IMR-90 (cell line): ENCODE measurements at regions not wholly inside any gene's neighbourhood (a gene's known extent, or its start where the extent isn't known, plus 50 kb on each side); places are given as distances from the start of the nearest gene placed in this dataset.

Experiments used
- ATAC-seq: fragments of 200-7000 bp; cut with Tn5 transposase; 2 replicates; pipeline ENCODE4 v1.9.1; 2020; ENCODE audit warnings: low read depth, mild to moderate bottlenecking, moderate library complexity
- BruUV-seq: library from RNA; stranded (reverse); fragments of 400-500 nt; replicated peaks from 2 replicates; lab custom pipeline; 2021; lab: Mats Ljungman, UMichigan
- CTCF ChIA-PET: fragments of 300-600 bp; formaldehyde crosslinking; extraction: SDS; loops from one replicate; lab custom pipeline; 2021; ENCODE audit warnings: antibody characterized with exemption; lab: Yijun Ruan, JAX
- POLR2A ChIA-PET: fragments of 300-600 bp; sonication (Branson Sonifier 250); formaldehyde crosslinking; loops from one replicate; lab custom pipeline; 2022; ENCODE audit warnings: antibody characterized with exemption; ENCODE audit not compliant: unreplicated experiment; lab: Charles Lee
- DNase-seq: peaks from one replicate; pipeline ENCODE4 v3.0.0; 2013
- H2AFZ ChIP-seq: replicated peaks from 2 replicates; pipeline ENCODE3; 2013; ENCODE audit warnings: low read length, mild to moderate bottlenecking; ENCODE audit not compliant: poor library complexity
- H2AK5ac ChIP-seq: 2 replicates; pipeline ENCODE4 v1.6.1; 2013; ENCODE audit warnings: low read depth, low read length, inconsistent platforms
- H2AK9ac ChIP-seq: replicated peaks from 2 replicates; pipeline ENCODE3; 2013; ENCODE audit warnings: mild to moderate bottlenecking, low read depth, low read length, moderate library complexity; ENCODE audit not compliant: poor library complexity
- H2BK120ac ChIP-seq: 2 replicates; pipeline ENCODE4 v1.6.1; 2013; ENCODE audit warnings: low read depth, low read length, inconsistent platforms
- H2BK15ac ChIP-seq: 3 replicates; pipeline ENCODE4 v1.6.1; 2013; ENCODE audit warnings: low read depth, low read length, inconsistent platforms
- H2BK20ac ChIP-seq: 2 replicates; pipeline ENCODE4 v1.6.1; 2013; ENCODE audit warnings: low read depth, mild to moderate bottlenecking, inconsistent platforms, low read length, moderate library complexity
- H2BK5ac ChIP-seq: 2 replicates; pipeline ENCODE4 v1.6.1; 2013; ENCODE audit warnings: mild to moderate bottlenecking, low read depth, low read length, inconsistent platforms; ENCODE audit not compliant: poor library complexity, severe bottlenecking
- H3K14ac ChIP-seq: replicated peaks from 2 replicates; pipeline ENCODE4 v1.6.1; 2013; ENCODE audit warnings: low read depth, low read length, inconsistent platforms
- H3K18ac ChIP-seq: 2 replicates; pipeline ENCODE4 v1.6.1; 2013; ENCODE audit warnings: low read depth, low read length, control low read depth
- H3K23ac ChIP-seq: 2 replicates; pipeline ENCODE4 v1.6.1; 2013; ENCODE audit warnings: low read depth, low read length, inconsistent platforms
- H3K27ac ChIP-seq: 2 replicates; pipeline ENCODE4 v1.5.1; 2013; ENCODE audit warnings: mild to moderate bottlenecking, control low read depth, low read length; ENCODE audit not compliant: insufficient read depth
- H3K27me3 ChIP-seq: 2 replicates; pipeline ENCODE4 v1.6.1; 2013; ENCODE audit warnings: low read length; ENCODE audit not compliant: control insufficient read depth, insufficient read depth
- H3K36me3 ChIP-seq: 2 replicates; pipeline ENCODE4 v1.6.1; 2013; ENCODE audit warnings: low read length, mixed read lengths; ENCODE audit not compliant: control insufficient read depth, insufficient read depth
- H3K4ac ChIP-seq: 2 replicates; pipeline ENCODE4 v1.6.1; 2013; ENCODE audit warnings: low read depth, low read length, inconsistent platforms
- H3K4me1 ChIP-seq: 2 replicates; pipeline ENCODE4 v1.6.1; 2013; ENCODE audit warnings: low read length, mixed read lengths; ENCODE audit not compliant: control insufficient read depth, insufficient read depth
- H3K4me2 ChIP-seq: 2 replicates; pipeline ENCODE4 v1.6.1; 2013; ENCODE audit warnings: low read depth, mild to moderate bottlenecking, control low read depth, low read length, moderate library complexity
- H3K4me3 ChIP-seq: 2 replicates; pipeline ENCODE4 v1.5.1; 2013; ENCODE audit warnings: low read depth, mild to moderate bottlenecking, control low read depth, low read length, moderate library complexity; ENCODE audit not compliant: insufficient read depth
- H3K56ac ChIP-seq: 2 replicates; pipeline ENCODE4 v1.6.1; 2013; ENCODE audit warnings: low read length, inconsistent platforms; ENCODE audit not compliant: insufficient read depth; ENCODE audit errors: extremely low read depth
- H3K79me1 ChIP-seq, 2 experiments: 2 replicates each; pipeline ENCODE4 v1.6.1; 2013; ENCODE audit warnings: low read length in 2 of 2, inconsistent platforms in 1 of 2, low read depth in 1 of 2
- H3K9ac ChIP-seq: 2 replicates; pipeline ENCODE4 v1.6.1; 2013; ENCODE audit warnings: low read depth, low read length, control low read depth
- H3K9me1 ChIP-seq: 2 replicates; pipeline ENCODE4 v1.6.1; 2013; ENCODE audit warnings: low read length, inconsistent platforms; ENCODE audit not compliant: insufficient read depth
- H3K9me3 ChIP-seq: 2 replicates; pipeline ENCODE4 v1.6.1; 2013; ENCODE audit warnings: low read length; ENCODE audit not compliant: control insufficient read depth, insufficient read depth
- H4K20me1 ChIP-seq: 2 replicates; pipeline ENCODE4 v1.6.1; 2013; ENCODE audit warnings: low read length, inconsistent platforms; ENCODE audit not compliant: insufficient read depth
- H4K5ac ChIP-seq: 2 replicates; pipeline ENCODE4 v1.6.1; 2013; ENCODE audit warnings: mild to moderate bottlenecking, low read depth, low read length, control low read depth
- H4K8ac ChIP-seq, 2 experiments: 2 replicates each; pipeline ENCODE4 v1.6.1; 2013; ENCODE audit warnings: low read depth in 2 of 2, low read length in 2 of 2, control low read depth in 1 of 2, inconsistent platforms in 1 of 2
- H4K91ac ChIP-seq: 2 replicates; pipeline ENCODE4 v1.6.1; 2013; ENCODE audit warnings: low read depth, low read length, inconsistent platforms; ENCODE audit not compliant: insufficient read depth
- BHLHE40 ChIP-seq: fragments of 150-350 bp; IDR thresholded peaks from 2 replicates; pipeline ENCODE4 v1.6.1; 2016; ENCODE audit warnings: mild to moderate bottlenecking, low read depth, low read length
- CHD1 ChIP-seq: IDR thresholded peaks from 2 replicates; pipeline ENCODE4 v1.6.1; 2012; ENCODE audit warnings: low read depth, low read length, improper control_type of control experiment
- ELK1 ChIP-seq: fragments of 150-350 bp; IDR thresholded peaks from 2 replicates; pipeline ENCODE4 v1.6.1; 2016; ENCODE audit warnings: low read depth, mild to moderate bottlenecking, low read length, moderate library complexity, borderline replicate concordance
- FOS ChIP-seq: fragments of 150-350 bp; IDR thresholded peaks from 2 replicates; pipeline ENCODE4 v1.6.1; 2016; ENCODE audit warnings: low read depth, low read length
- MAZ ChIP-seq: IDR thresholded peaks from 2 replicates; pipeline ENCODE4 v1.6.1; 2012; ENCODE audit warnings: low read depth, mild to moderate bottlenecking, low read length, improper control_type of control experiment, moderate library complexity, borderline replicate concordance
- RFX5 ChIP-seq: IDR thresholded peaks from 2 replicates; pipeline ENCODE4 v1.8.0; 2012; ENCODE audit warnings: low read depth, mild to moderate bottlenecking, low read length, moderate library complexity
- SMC3 ChIP-seq: fragments of 150-350 bp; IDR thresholded peaks from 2 replicates; pipeline ENCODE4 v1.6.1; 2016; ENCODE audit warnings: low read depth, mild to moderate bottlenecking, antibody characterized with exemption, low read length, moderate library complexity
- WGBS, 2 experiments: methylation state at CpG; one replicate each; pipeline versions ENCODE4 v1.1.5 to v1.1.7; 2013; ENCODE audit warnings: missing lambda C conversion rate in 2 of 2; ENCODE audit not compliant: insufficient read length in 1 of 2; ENCODE audit errors: extremely low coverage in 2 of 2; 5-methylcytosine and 5-hydroxymethylcytosine counted together
- dilution Hi-C: fragments of 300-500 bp; cut with HindIII; formaldehyde crosslinking; loops from one replicate; pipeline ENCODE4 v1.14.3; 2018; ENCODE audit warnings: low sequenced_read_pairs; ENCODE audit not compliant: unreplicated experiment
- in situ Hi-C: fragments of 300-500 bp; cut with MboI; formaldehyde crosslinking; loops from 3 replicates; pipeline ENCODE4 v1.14.3; 2019; ENCODE audit warnings: low sequenced_read_pairs, inconsistent platforms, mixed read lengths
- intact Hi-C: fragments of 100-400 bp; cut with micrococcal nuclease; formaldehyde crosslinking; loops from 2 replicates; pipeline ENCODE4 v1.10.0; 2022

- Histone ChIP-seq H3K4me3 (no peak overlapping the region), H3K56ac (no peak overlapping the region), H2BK15ac (no peak overlapping the region), H4K91ac (no peak overlapping the region), H4K5ac (no peak overlapping the region), H3K27ac (no peak overlapping the region), H3K23ac (no peak overlapping the region), H4K8ac (no peak overlapping the region), H3K9me1 (no peaks in the 10 kb centered on the region), H3K9me3 (no peaks in the 10 kb centered on the region), H3K14ac (no peak overlapping the region), H3K18ac (no peak overlapping the region), H3K4me1 (no peaks in the 10 kb centered on the region), H4K20me1 (no peaks in the 10 kb centered on the region), H3K79me1 (no peaks in the 10 kb centered on the region), H3K4ac (no peak overlapping the region), H2AK9ac (no peak overlapping the region), H3K9ac (no peak overlapping the region), H2AK5ac (no peak overlapping the region), H2BK120ac (no peak overlapping the region), H3K27me3 (no peaks in the 10 kb centered on the region), H2BK5ac (no peak overlapping the region), H3K36me3 (no peaks in the 10 kb centered on the region), H2BK20ac (no peak overlapping the region), H3K4me2 (no peak overlapping the region), H2AFZ (no peak overlapping the region)
- in situ Hi-C loops: no loop called here
- CTCF ChIA-PET: no interaction called here
- TF ChIP-seq FOS: no peak
- TF ChIP-seq RFX5: no peak
- TF ChIP-seq SMC3: no peak
- no peak for TF ChIP-seq MAZ
- no peak for TF ChIP-seq BHLHE40
- TF ChIP-seq CHD1: no peak
- no peak for TF ChIP-seq ELK1
- DNase-seq: no peak
- POLR2A ChIA-PET: no interaction called here
- BruUV-seq: no TSS peak
- no peak for ATAC-seq
- no CpG with 5 or more reads among the region's 4 CpGs for WGBS, 2 experiments
- dilution Hi-C loops: no loop called here
- intact Hi-C loops: no loop called here
Measured at GRCh38 chr3:69553888-69554287, 168.0 kb upstream of the FRMD4B start.
